CD4-positive, alpha-beta T cell (primary cell): ENCODE measurements at regions not wholly inside any gene's neighbourhood (a gene's known extent, or its start where the extent isn't known, plus 50 kb on each side); places are given as distances from the start of the nearest gene placed in this dataset.

ENCODE experiments used
- ATAC-seq: fragments of 200-7000 bp; cut with Tn5 transposase; one replicate; pipeline ENCODE4 v1.10.0; 2022; ENCODE audit warnings: mild to moderate bottlenecking; ENCODE audit not compliant: poor library complexity
- CTCF ChIA-PET: fragments of 350-600 bp; sonication (Branson Sonifier 250); formaldehyde crosslinking; loops from one replicate; lab custom pipeline; 2021; ENCODE audit warnings: antibody characterized with exemption, inconsistent platforms; lab: Charles Lee
- POLR2A ChIA-PET: fragments of 350-600 bp; sonication (Branson Sonifier 250); formaldehyde crosslinking; loops from one replicate; lab custom pipeline; 2021; ENCODE audit warnings: antibody characterized with exemption, inconsistent platforms; lab: Charles Lee
- DNase-seq, 14 experiments: peaks; one replicate each; pipeline ENCODE4 v3.0.0-alpha.2; 2013 to 2020; ENCODE audit warnings: mixed read lengths in 2 of 14
- H3K27ac ChIP-seq, 2 donors: one replicate each; pipeline versions ENCODE4 v1.5.1 to v1.7.0; 2013; ENCODE audit warnings: low read length in 2 of 2, low read depth in 1 of 2, mild to moderate bottlenecking in 1 of 2
- H3K27me3 ChIP-seq, 2 experiments: 1 replicate in 1 of 2; 2 replicates in 1 of 2; pipeline versions ENCODE4 v1.6.1 to v1.7.0; 2013; ENCODE audit warnings: low read length in 2 of 2, control low read depth in 1 of 2, mild to moderate bottlenecking in 1 of 2, moderate library complexity in 1 of 2; ENCODE audit not compliant: insufficient read depth in 2 of 2, control insufficient read depth in 1 of 2
- H3K36me3 ChIP-seq: one replicate; pipeline ENCODE4 v1.6.1; 2013; ENCODE audit warnings: low read length, control low read depth; ENCODE audit not compliant: insufficient read depth
- H3K4me1 ChIP-seq: one replicate; pipeline ENCODE4 v1.6.1; 2013; ENCODE audit warnings: low read length, control low read depth; ENCODE audit not compliant: insufficient read depth
- H3K4me3 ChIP-seq: one replicate; pipeline ENCODE4 v1.5.1; 2013; ENCODE audit warnings: mild to moderate bottlenecking, low read length, moderate library complexity
- H3K9me3 ChIP-seq, 2 experiments: 1 replicate in 1 of 2; 2 replicates in 1 of 2; pipeline versions ENCODE4 v1.6.1 to v1.7.0; 2013; ENCODE audit warnings: low read length in 2 of 2, mild to moderate bottlenecking in 2 of 2, control low read depth in 1 of 2, moderate library complexity in 1 of 2; ENCODE audit not compliant: control insufficient read depth in 1 of 2, insufficient read depth in 1 of 2
- H3K27ac Mint-ChIP-seq: one replicate; pipeline ENCODE4 v1.8.0; 2020; ENCODE audit warnings: mixed read lengths
- H3K27me3 Mint-ChIP-seq: one replicate; pipeline ENCODE4 v1.8.0; 2021; ENCODE audit warnings: mixed read lengths
- H3K36me3 Mint-ChIP-seq: one replicate; pipeline ENCODE4 v1.8.0; 2021; ENCODE audit warnings: low read depth, mixed read lengths
- H3K4me1 Mint-ChIP-seq: one replicate; pipeline ENCODE4 v1.8.0; 2021; ENCODE audit warnings: low read depth, mixed read lengths
- H3K4me3 Mint-ChIP-seq: one replicate; pipeline ENCODE4 v1.8.0; 2020; ENCODE audit warnings: mild to moderate bottlenecking, mixed read lengths
- H3K9me3 Mint-ChIP-seq: one replicate; pipeline ENCODE4 v1.8.0; 2020; ENCODE audit warnings: mixed read lengths
- CTCF ChIP-seq: fragments of 200-600 bp; IDR thresholded peaks from one replicate; pipeline ENCODE4 v1.8.0; 2022; ENCODE audit warnings: antibody characterized with exemption, mild to moderate bottlenecking
- intact Hi-C, 2 experiments: fragments of 100-400 bp; cut with DNase I in 1 of 2; cut with micrococcal nuclease in 1 of 2; formaldehyde crosslinking; loops; one replicate each; pipeline versions ENCODE4 v1.15.1 to v1.9.0; 2023 to 2025; cut with DNase I, micrococcal nuclease

DNA sequence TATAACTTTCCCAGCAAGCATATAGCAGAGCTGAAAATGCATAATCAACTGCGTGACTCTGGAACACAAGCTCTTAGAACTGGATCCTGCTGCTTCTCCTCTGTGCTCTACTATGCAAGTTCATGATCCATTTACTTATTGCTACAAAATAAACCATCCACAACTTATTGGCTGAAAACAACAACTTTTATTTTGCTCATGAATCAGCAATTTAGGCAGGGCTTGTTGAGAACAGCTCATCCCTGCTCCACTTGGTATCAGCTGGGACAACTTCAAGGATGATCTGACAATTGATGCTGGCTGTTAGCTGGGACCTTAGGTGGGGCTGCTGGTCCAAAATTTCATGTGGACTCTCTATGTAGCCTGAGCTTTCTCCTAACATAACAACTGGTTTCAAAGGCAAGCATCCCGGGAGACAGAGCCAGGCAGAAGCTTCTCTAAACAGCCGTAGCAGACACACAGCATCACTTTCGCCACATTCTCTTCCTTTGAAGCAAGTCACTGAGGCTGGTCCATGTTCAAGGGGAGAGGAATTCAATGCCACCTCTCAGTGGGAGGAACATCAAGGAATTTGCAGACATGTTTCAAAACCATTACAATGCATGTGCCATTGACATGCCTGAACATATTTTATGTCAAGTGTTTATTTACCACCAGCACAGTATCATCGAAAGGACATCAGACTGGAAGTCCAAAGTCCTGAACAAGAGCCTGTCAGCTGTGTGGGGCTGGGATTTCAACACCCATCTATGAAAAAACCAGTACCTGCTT lies 153.1 kb upstream of the PKDCC start:
- H3K27me3 Mint-ChIP-seq, result no peaks in the 10 kb centered on the region
- peak overlapping the region in 1 of 2 donors; percentile 3 for H3K27ac ChIP-seq
- ATAC-seq, result no peak
- no peak for TF ChIP-seq CTCF
- DNase-seq, result no peak
- H3K4me1 Mint-ChIP-seq, result peaks cover 12% of the 10 kb centered on the region
- ChIA-PET POLR2A (no interaction called here), CTCF (no interaction called here)
- no peak overlapping the region for H3K4me3 ChIP-seq
- intact Hi-C loops, result no loop called here
- H3K36me3 ChIP-seq, result no peaks in the 10 kb centered on the region
- no peak overlapping the region for H3K27ac Mint-ChIP-seq
- H3K4me1 ChIP-seq, result peaks cover 53% of the 10 kb centered on the region
- H3K27me3 ChIP-seq, result no peaks in the 10 kb centered on the region
- H3K9me3 Mint-ChIP-seq, result no peaks in the 10 kb centered on the region
- no peak overlapping the region for H3K4me3 Mint-ChIP-seq
- no peaks in the 10 kb centered on the region for H3K9me3 ChIP-seq
- no peaks in the 10 kb centered on the region for H3K36me3 Mint-ChIP-seq

DNA sequence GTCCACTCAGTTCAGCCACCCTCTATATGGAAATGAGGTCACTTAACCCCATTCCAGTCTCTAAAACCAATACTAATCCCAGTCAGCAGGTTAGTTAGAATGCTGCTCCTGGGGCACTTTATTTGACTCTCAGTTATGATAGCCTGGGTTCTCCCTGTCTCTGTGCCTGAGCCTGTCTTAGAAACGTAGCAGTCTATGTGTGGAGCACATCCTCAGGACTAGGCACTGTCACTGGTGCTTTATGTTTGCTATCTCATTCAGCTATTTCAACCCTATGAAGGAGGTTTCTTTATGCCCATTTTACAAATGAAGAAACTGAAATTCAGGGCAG lies 152.5 kb upstream of the PKDCC start:
- H3K4me1 Mint-ChIP-seq, result peaks cover 12% of the 10 kb centered on the region
- no peaks in the 10 kb centered on the region for H3K9me3 Mint-ChIP-seq
- DNase-seq, result no peak
- Histone ChIP-seq H3K27ac (peak overlapping the region in 1 of 2 donors; percentile 3), H3K4me1 (peaks cover 53% of the 10 kb centered on the region), H3K4me3 (no peak overlapping the region), H3K9me3 (no peaks in the 10 kb centered on the region), H3K27me3 (no peaks in the 10 kb centered on the region), H3K36me3 (no peaks in the 10 kb centered on the region)
- intact Hi-C loops, result no loop called here
- ChIA-PET CTCF (no interaction called here), POLR2A (no interaction called here)
- no peak for ATAC-seq
- H3K4me3 Mint-ChIP-seq, result no peak overlapping the region
- TF ChIP-seq CTCF, result no peak
- H3K36me3 Mint-ChIP-seq, result no peaks in the 10 kb centered on the region
- peak overlapping the region; percentile 74 for H3K27ac Mint-ChIP-seq
- H3K27me3 Mint-ChIP-seq, result no peaks in the 10 kb centered on the region

- H3K27ac Mint-ChIP-seq, result peak overlapping the region; percentile 74
- no peak for TF ChIP-seq CTCF
- H3K36me3 Mint-ChIP-seq, result no peaks in the 10 kb centered on the region
- H3K4me3 ChIP-seq, result no peak overlapping the region
- H3K9me3 Mint-ChIP-seq, result no peaks in the 10 kb centered on the region
- intact Hi-C loops, result no loop called here
- ChIA-PET CTCF (no interaction called here), POLR2A (interaction anchor here (0.7 to 0.9 kb wide), 3 partner anchors 26 to 237 kb away, joined by 3 to 4 read pairs (median 3); no protein-coding TSS in a partner anchor)
- no peak overlapping the region for H3K4me3 Mint-ChIP-seq
- peaks cover 12% of the 10 kb centered on the region for H3K4me1 Mint-ChIP-seq
- no peaks in the 10 kb centered on the region for H3K27me3 ChIP-seq
- H3K27me3 Mint-ChIP-seq, result no peaks in the 10 kb centered on the region
- peaks cover 53% of the 10 kb centered on the region for H3K4me1 ChIP-seq
- peak; percentile 62 for ATAC-seq
- no peak overlapping the region for H3K27ac ChIP-seq
- H3K36me3 ChIP-seq, result no peaks in the 10 kb centered on the region
- DNase-seq, result peak in 6 of 14 experiments; percentile 3 to 81 (median 36)
- no peaks in the 10 kb centered on the region for H3K9me3 ChIP-seq
Measured at GRCh38 chr2:41896186-41896846, 151.5 kb upstream of the PKDCC start.
